Cardiac fibroblast (primary cell): ENCODE measurements at regions not wholly inside any gene's neighbourhood (a gene's known extent, or its start where the extent isn't known, plus 50 kb on each side); places are given as distances from the start of the nearest gene placed in this dataset.

Experiments used
- DNase-seq, 2 donors: peaks; one replicate each; pipeline versions ENCODE4 v3.0.0 to v3.0.0-alpha.2; 2010; ENCODE audit warnings: low read depth in 2 of 2
- H3K4me3 ChIP-seq, 2 donors: replicated peaks in 1 of 2; 1 replicate in 1 of 2; 2 replicates in 1 of 2; pipeline ENCODE4 v1.5.1; 2011; ENCODE audit warnings: low read depth in 2 of 2, low read length in 2 of 2, mild to moderate bottlenecking in 2 of 2, moderate library complexity in 1 of 2
- CTCF ChIP-seq: IDR thresholded peaks from one replicate; pipeline ENCODE4 v1.5.1; 2011; ENCODE audit warnings: low read depth, mild to moderate bottlenecking, low read length, inconsistent platforms

GRCh38 chr3:40842714-40843113, 318.0 kb downstream of the ZNF621 start:
- no peak for DNase-seq
- TF ChIP-seq CTCF = no peak
- no peak overlapping the region for H3K4me3 ChIP-seq

GRCh38 chr3:40843208-40843624, 318.5 kb downstream of the ZNF621 start:
- DNase-seq = no peak
- no peak overlapping the region for H3K4me3 ChIP-seq
- no peak for TF ChIP-seq CTCF

- H3K4me3 ChIP-seq = no peak overlapping the region
- peak in 1 of 2 donors; percentile 20 for DNase-seq
- no peak for TF ChIP-seq CTCF
Measured at GRCh38 chr3:40843851-40844548, 319.2 kb downstream of the ZNF621 start.

- no peak for DNase-seq
- no peak overlapping the region for H3K4me3 ChIP-seq
- TF ChIP-seq CTCF = no peak
Measured at GRCh38 chr3:40844896-40845295, 320.1 kb downstream of the ZNF621 start.

- no peak for TF ChIP-seq CTCF
- DNase-seq = no peak
- no peak overlapping the region for H3K4me3 ChIP-seq
Measured at GRCh38 chr3:40845447-40845846, 320.7 kb downstream of the ZNF621 start.

GRCh38 chr3:40845916-40846315, 321.2 kb downstream of the ZNF621 start:
- H3K4me3 ChIP-seq = no peak overlapping the region
- TF ChIP-seq CTCF = no peak
- no peak for DNase-seq

GRCh38 chr3:40846451-40846850, 321.7 kb downstream of the ZNF621 start:
- DNase-seq = no peak
- TF ChIP-seq CTCF = no peak
- no peak overlapping the region for H3K4me3 ChIP-seq
